ENCODE measurements at regions not wholly inside any gene's neighbourhood (a gene's known extent, or its start where the extent isn't known, plus 50 kb on each side); places are given as distances from the start of the nearest gene placed in this dataset.
A peak's percentile ranks its signal among the peaks of the same experiment; 100 is the strongest.

- TF ChIP-seq GLIS3 (CRISPR knock-in tag; IDR thresholded peaks at IDR 0.05), result no peak
- no peak for TF ChIP-seq ZFP3 (CRISPR knock-in tag; IDR thresholded peaks at IDR 0.05)
- TF ChIP-seq ARNTL (CRISPR knock-in tag; IDR thresholded peaks at IDR 0.05; ENCODE audit: borderline replicate concordance, low read depth), result no peak
- TF ChIP-seq ZNF565 (CRISPR knock-in tag; conservative IDR thresholded peaks at IDR 0.05; ENCODE audit: low read depth), result no peak
- no peak for TF ChIP-seq CSRNP3 (CRISPR knock-in tag; IDR thresholded peaks at IDR 0.05)
- peak; percentile 100 for TF ChIP-seq ZFP30 (CRISPR knock-in tag; IDR thresholded peaks at IDR 0.05)
- no peak for TF ChIP-seq PPARA (CRISPR knock-in tag; IDR thresholded peaks at IDR 0.05; ENCODE audit: borderline replicate concordance)
- 0 out of 2 replicates have a peak, but pooled peaks have one; percentile 65 for TF ChIP-seq SNAI2 (CRISPR knock-in tag; IDR thresholded peaks at IDR 0.05)
- TF ChIP-seq ESRRG (CRISPR knock-in tag; IDR thresholded peaks at IDR 0.05), result no peak
- no peak for TF ChIP-seq CSDC2 (CRISPR knock-in tag; IDR thresholded peaks at IDR 0.05)
- no peak for TF ChIP-seq TSHZ2 (CRISPR knock-in tag; IDR thresholded peaks at IDR 0.05)
- TF ChIP-seq CREB5 (CRISPR knock-in tag; IDR thresholded peaks at IDR 0.05; ENCODE audit: low read depth), result no peak
- no peak for TF ChIP-seq PATZ1 (CRISPR knock-in tag; IDR thresholded peaks at IDR 0.05; ENCODE audit: borderline replicate concordance)
- ATAC-seq, result no peak
Measured at GRCh38 chr2:10515887-10516286, 67.8 kb upstream of the ODC1 start.

- TF ChIP-seq CSRNP3 (CRISPR knock-in tag; IDR thresholded peaks at IDR 0.05) (no peak), CSDC2 (CRISPR knock-in tag; IDR thresholded peaks at IDR 0.05) (no peak), ZNF70 (CRISPR knock-in tag; IDR thresholded peaks at IDR 0.05) (no peak), PATZ1 (CRISPR knock-in tag; IDR thresholded peaks at IDR 0.05; ENCODE audit: borderline replicate concordance) (no peak), ZNF565 (CRISPR knock-in tag; conservative IDR thresholded peaks at IDR 0.05; ENCODE audit: low read depth) (no peak), PPARA (CRISPR knock-in tag; IDR thresholded peaks at IDR 0.05; ENCODE audit: borderline replicate concordance) (no peak), ZFP3 (CRISPR knock-in tag; IDR thresholded peaks at IDR 0.05) (no peak), OSR1 (CRISPR knock-in tag; IDR thresholded peaks at IDR 0.05) (no peak), ISL1 (CRISPR knock-in tag; IDR thresholded peaks at IDR 0.05) (no peak), BACH2 (CRISPR knock-in tag; IDR thresholded peaks at IDR 0.05; ENCODE audit: borderline replicate concordance) (no peak), ESRRG (CRISPR knock-in tag; IDR thresholded peaks at IDR 0.05) (no peak), ZNF8 (CRISPR knock-in tag; IDR thresholded peaks at IDR 0.05) (no peak), TOX (CRISPR knock-in tag; IDR thresholded peaks at IDR 0.05; ENCODE audit: borderline replicate concordance) (no peak), CREB5 (CRISPR knock-in tag; IDR thresholded peaks at IDR 0.05; ENCODE audit: low read depth) (no peak), TCF4 (CRISPR knock-in tag; IDR thresholded peaks at IDR 0.05; ENCODE audit: borderline replicate concordance) (no peak), TSHZ2 (CRISPR knock-in tag; IDR thresholded peaks at IDR 0.05) (no peak), POU6F1 (CRISPR knock-in tag; IDR thresholded peaks at IDR 0.05; ENCODE audit: borderline replicate concordance, low read depth) (no peak)
- peak; percentile 43; the same call in 2 of the 3 replicates for ATAC-seq
Measured at GRCh38 chr2:10514743-10515142, 66.6 kb upstream of the ODC1 start.
